OCI-LY1 (cell line): ENCODE measurements at regions not wholly inside any gene's neighbourhood (a gene's known extent, or its start where the extent isn't known, plus 50 kb on each side); places are given as distances from the start of the nearest gene placed in this dataset.

Experiments
- H2AFZ ChIP-seq: fragments of 200-600 bp; sonication (generic), shearing (Covaris generic); 2 replicates; pipeline ENCODE4 v1.6.0; 2014; ENCODE audit warnings: antibody characterized with exemption, mild to moderate bottlenecking, low read length
- H3F3A ChIP-seq: fragments of 200-600 bp; sonication (generic), shearing (Covaris generic); 2 replicates; pipeline ENCODE4 v1.6.0; 2014; ENCODE audit warnings: mild to moderate bottlenecking, antibody characterized with exemption, low read length, moderate library complexity; ENCODE audit not compliant: insufficient read depth
- H3K27ac ChIP-seq: fragments of 200-600 bp; sonication (generic); 2 replicates; pipeline ENCODE4 v1.5.1; 2014; ENCODE audit warnings: low read length, mixed run types, mild to moderate bottlenecking, low read depth; ENCODE audit not compliant: poor library complexity, severe bottlenecking
- H3K27me3 ChIP-seq: fragments of 200-600 bp; sonication (generic); 2 replicates; pipeline ENCODE4 v1.6.0; 2014; ENCODE audit warnings: antibody characterized with exemption, mild to moderate bottlenecking, low read length, moderate library complexity; ENCODE audit not compliant: insufficient read depth
- H3K36me3 ChIP-seq: fragments of 200-600 bp; sonication (generic); 2 replicates; pipeline ENCODE4 v1.6.1; 2014; ENCODE audit warnings: mild to moderate bottlenecking, antibody characterized with exemption, low read length, moderate library complexity, mixed read lengths; ENCODE audit not compliant: insufficient read depth
- H3K4me1 ChIP-seq: fragments of 200-600 bp; sonication (generic); 2 replicates; pipeline ENCODE4 v1.5.1; 2014; ENCODE audit warnings: mild to moderate bottlenecking, low read length, moderate library complexity; ENCODE audit not compliant: insufficient read depth, severe bottlenecking
- H3K4me2 ChIP-seq: fragments of 200-600 bp; sonication (generic), shearing (Covaris generic); 2 replicates; pipeline ENCODE4 v1.6.1; 2014; ENCODE audit warnings: low read length
- H3K4me3 ChIP-seq: fragments of 200-600 bp; sonication (generic); 2 replicates; pipeline ENCODE4 v1.5.1; 2014; ENCODE audit warnings: low read length, low read depth, mild to moderate bottlenecking, mixed read lengths; ENCODE audit not compliant: poor library complexity, severe bottlenecking
- H3K79me2 ChIP-seq: fragments of 200-600 bp; shearing (Covaris generic); 2 replicates; pipeline ENCODE4 v1.6.1; 2016; ENCODE audit warnings: mixed run types, low read length, mixed read lengths; ENCODE audit not compliant: insufficient read depth
- H3K9ac ChIP-seq: fragments of 200-600 bp; sonication (generic), shearing (Covaris generic); 2 replicates; pipeline ENCODE4 v1.6.1; 2014; ENCODE audit warnings: mild to moderate bottlenecking, low read length, mixed read lengths
- H3K9me2 ChIP-seq: fragments of 200-600 bp; sonication (generic), shearing (Covaris generic); 2 replicates; pipeline ENCODE4 v1.6.1; 2014; ENCODE audit warnings: low read depth, mild to moderate bottlenecking, low read length, mixed read lengths
- H3K9me3 ChIP-seq: fragments of 200-600 bp; shearing (Covaris generic); 2 replicates; pipeline ENCODE4 v1.6.1; 2014; ENCODE audit warnings: low read length, mixed read lengths
- H4K20me1 ChIP-seq: fragments of 200-600 bp; sonication (generic), shearing (Covaris generic); 2 replicates; pipeline ENCODE4 v1.6.0; 2016; ENCODE audit warnings: mild to moderate bottlenecking, low read length; ENCODE audit not compliant: insufficient read depth
- EZH2 ChIP-seq: fragments of 200-600 bp; sonication (generic), shearing (Covaris generic); IDR thresholded peaks from 2 replicates; pipeline ENCODE4 v1.8.0; 2017; ENCODE audit warnings: borderline replicate concordance, mixed run types, mild to moderate bottlenecking, antibody characterized with exemption, low read length, moderate library complexity, mixed read lengths
- TF ChIP-seq, protein P1 (sequence below): fragments of 200-600 bp; sonication (generic), shearing (Covaris generic); IDR thresholded peaks from 2 replicates; pipeline ENCODE4 v1.5.1; 2017; ENCODE audit warnings: mild to moderate bottlenecking, antibody characterized with exemption, low read length, moderate library complexity, mixed read lengths

DNA sequence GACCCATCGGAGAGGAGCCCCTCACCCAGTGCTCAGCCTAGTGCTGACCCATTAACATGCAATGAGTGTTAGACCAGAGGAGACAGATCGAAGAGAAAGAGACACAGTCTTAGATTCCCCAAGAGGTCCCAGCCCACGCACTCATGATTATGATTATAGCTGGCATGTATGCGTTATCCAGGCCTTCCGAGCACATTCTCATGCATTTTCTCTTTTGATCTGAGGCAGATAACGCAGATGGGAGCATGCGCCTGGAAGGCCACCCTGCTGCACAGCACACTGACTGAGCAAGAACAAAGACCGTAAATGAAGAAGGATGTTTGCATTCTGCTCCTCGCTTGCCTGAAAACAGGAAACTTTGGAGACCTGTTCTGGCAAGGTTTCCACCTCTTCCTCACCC, 232.7 kb downstream of the SOX9 start:
- Histone ChIP-seq H3F3A (no peaks in the 10 kb centered on the region), H3K9ac (no peak overlapping the region), H3K27me3 (no peaks in the 10 kb centered on the region), H4K20me1 (no peaks in the 10 kb centered on the region), H3K9me2 (no peaks in the 10 kb centered on the region), H3K36me3 (no peaks in the 10 kb centered on the region), H3K79me2 (no peaks in the 10 kb centered on the region), H2AFZ (no peak overlapping the region), H3K9me3 (no peaks in the 10 kb centered on the region), H3K4me1 (no peaks in the 10 kb centered on the region), H3K27ac (no peak overlapping the region), H3K4me3 (no peak overlapping the region), H3K4me2 (no peak overlapping the region)
- TF ChIP-seq EZH2, result no peak
- TF ChIP-seq, protein P1, sequence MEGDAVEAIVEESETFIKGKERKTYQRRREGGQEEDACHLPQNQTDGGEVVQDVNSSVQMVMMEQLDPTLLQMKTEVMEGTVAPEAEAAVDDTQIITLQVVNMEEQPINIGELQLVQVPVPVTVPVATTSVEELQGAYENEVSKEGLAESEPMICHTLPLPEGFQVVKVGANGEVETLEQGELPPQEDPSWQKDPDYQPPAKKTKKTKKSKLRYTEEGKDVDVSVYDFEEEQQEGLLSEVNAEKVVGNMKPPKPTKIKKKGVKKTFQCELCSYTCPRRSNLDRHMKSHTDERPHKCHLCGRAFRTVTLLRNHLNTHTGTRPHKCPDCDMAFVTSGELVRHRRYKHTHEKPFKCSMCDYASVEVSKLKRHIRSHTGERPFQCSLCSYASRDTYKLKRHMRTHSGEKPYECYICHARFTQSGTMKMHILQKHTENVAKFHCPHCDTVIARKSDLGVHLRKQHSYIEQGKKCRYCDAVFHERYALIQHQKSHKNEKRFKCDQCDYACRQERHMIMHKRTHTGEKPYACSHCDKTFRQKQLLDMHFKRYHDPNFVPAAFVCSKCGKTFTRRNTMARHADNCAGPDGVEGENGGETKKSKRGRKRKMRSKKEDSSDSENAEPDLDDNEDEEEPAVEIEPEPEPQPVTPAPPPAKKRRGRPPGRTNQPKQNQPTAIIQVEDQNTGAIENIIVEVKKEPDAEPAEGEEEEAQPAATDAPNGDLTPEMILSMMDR, result no peak

DNA sequence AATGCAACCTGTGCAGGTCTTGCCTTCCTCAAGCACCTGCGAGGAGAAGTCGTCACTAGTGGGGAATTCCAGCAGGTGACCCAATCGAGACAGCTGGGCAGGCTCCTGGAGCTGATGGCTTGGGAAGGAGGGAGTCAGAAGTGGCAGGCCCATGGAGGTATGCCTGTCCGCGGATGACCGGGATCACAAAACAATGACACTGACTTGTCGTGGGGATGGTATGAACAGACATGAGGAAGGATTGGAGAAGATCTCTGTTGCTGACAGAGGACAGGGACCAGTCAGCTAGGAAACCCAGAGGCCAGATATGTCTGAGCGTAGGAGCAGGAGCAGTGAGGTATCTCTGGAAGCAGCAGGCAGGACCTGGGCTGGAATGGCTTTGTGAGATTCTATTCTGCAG, 233.3 kb downstream of the SOX9 start:
- no peak for TF ChIP-seq EZH2
- TF ChIP-seq, protein P1, result no peak
- Histone ChIP-seq H3K9me2 (no peaks in the 10 kb centered on the region), H3K27me3 (no peaks in the 10 kb centered on the region), H3K4me2 (no peak overlapping the region), H3K79me2 (no peaks in the 10 kb centered on the region), H3F3A (no peaks in the 10 kb centered on the region), H3K9ac (no peak overlapping the region), H3K4me3 (no peak overlapping the region), H3K36me3 (no peaks in the 10 kb centered on the region), H2AFZ (no peak overlapping the region), H3K4me1 (no peaks in the 10 kb centered on the region), H4K20me1 (no peaks in the 10 kb centered on the region), H3K9me3 (no peaks in the 10 kb centered on the region), H3K27ac (no peak overlapping the region)

DNA sequence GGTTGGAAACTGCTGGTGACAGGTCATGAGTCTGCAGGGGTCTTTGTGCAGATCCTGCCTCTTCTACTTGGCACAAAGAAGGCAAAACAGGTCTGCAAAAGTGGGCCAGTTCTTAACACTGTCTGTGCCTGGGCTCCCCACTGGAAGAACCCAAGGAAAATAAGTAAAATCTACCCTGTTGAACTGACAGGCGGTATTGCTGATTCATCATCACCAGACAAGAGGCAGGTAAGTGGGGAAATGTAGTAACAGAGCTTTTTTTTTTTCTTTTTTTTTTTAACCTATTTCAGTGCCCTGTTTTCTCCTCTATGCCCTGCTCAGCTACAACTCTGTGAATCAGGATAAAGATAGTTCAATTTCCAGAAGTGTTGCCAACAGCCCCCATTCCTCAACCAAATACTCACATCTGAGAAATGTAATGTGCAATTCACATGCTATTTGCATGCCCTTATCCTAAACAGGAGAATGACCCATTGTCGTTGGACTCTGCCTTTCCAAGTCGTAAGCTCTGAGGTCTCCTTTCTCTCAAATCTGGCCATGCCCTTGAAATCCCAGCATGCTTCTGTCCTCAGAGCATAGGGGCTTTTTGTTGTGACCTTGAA, 237.0 kb downstream of the SOX9 start:
- TF ChIP-seq, protein P1, result no peak
- TF ChIP-seq EZH2, result no peak
- no peaks in the 10 kb centered on the region for H3K27me3 ChIP-seq
- H4K20me1 ChIP-seq, result no peaks in the 10 kb centered on the region
- no peak overlapping the region for H3K4me3 ChIP-seq
- no peaks in the 10 kb centered on the region for H3K9me3 ChIP-seq
- H2AFZ ChIP-seq, result no peak overlapping the region
- H3K4me1 ChIP-seq, result no peaks in the 10 kb centered on the region
- H3K27ac ChIP-seq, result no peak overlapping the region
- H3K9ac ChIP-seq, result no peak overlapping the region
- H3K9me2 ChIP-seq, result no peaks in the 10 kb centered on the region
- no peak overlapping the region for H3K4me2 ChIP-seq
- no peaks in the 10 kb centered on the region for H3K36me3 ChIP-seq
- H3F3A ChIP-seq, result no peaks in the 10 kb centered on the region
- no peaks in the 10 kb centered on the region for H3K79me2 ChIP-seq
